Endothelial cell of umbilical vein (primary cell): ENCODE measurements at regions not wholly inside any gene's neighbourhood (a gene's known extent, or its start where the extent isn't known, plus 50 kb on each side); places are given as distances from the start of the nearest gene placed in this dataset.

Source experiments
- BruUV-seq: library from RNA; stranded (reverse); fragments of 400-500 nt; replicated peaks from 2 replicates; lab custom pipeline; 2021; lab: Mats Ljungman, UMichigan
- CTCF ChIA-PET: fragments of 300-600, 350-600 bp; sonication (Branson Sonifier 250); formaldehyde crosslinking; loops from one replicate; lab custom pipeline; 2021; ENCODE audit warnings: antibody characterized with exemption, inconsistent platforms; lab: Charles Lee
- POLR2A ChIA-PET: fragments of 300-600, 350-600 bp; sonication (Branson Sonifier 250); formaldehyde crosslinking; loops from one replicate; lab custom pipeline; 2021; ENCODE audit warnings: antibody characterized with exemption, inconsistent platforms; lab: Charles Lee
- DNase-seq: peaks from one replicate; pipeline ENCODE4 v3.0.0-alpha.2; 2011; ENCODE audit warnings: low read depth, low spot score
- FAIRE-seq: peaks from 2 replicates; lab custom pipeline; 2011; peaks lifted over from hg19 to GRCh38; lab: Jason Lieb, UNC
- H2AFZ ChIP-seq: 2 replicates; pipeline ENCODE4 v1.6.0; 2012; ENCODE audit warnings: low read depth, low read length, control low read depth, inconsistent platforms
- H3K27ac ChIP-seq: 2 replicates; pipeline ENCODE4 v1.5.1; 2011; ENCODE audit warnings: low read depth, mild to moderate bottlenecking, control low read depth, low read length, moderate library complexity; ENCODE audit not compliant: insufficient read depth
- H3K27me3 ChIP-seq, 2 experiments: 2 replicates each; pipeline versions ENCODE4 v1.6.0 to v1.6.1; 2011; ENCODE audit warnings: low read length in 2 of 2, mixed read lengths in 1 of 2; ENCODE audit not compliant: control insufficient read depth in 2 of 2, insufficient read depth in 2 of 2
- H3K36me3 ChIP-seq, 2 experiments: 2 replicates in 1 of 2; 3 replicates in 1 of 2; pipeline ENCODE4 v1.5.1; 2011; ENCODE audit warnings: low read length in 2 of 2, mild to moderate bottlenecking in 1 of 2, moderate library complexity in 1 of 2; ENCODE audit not compliant: control insufficient read depth in 2 of 2, insufficient read depth in 2 of 2; ENCODE audit errors: extremely low read depth in 1 of 2
- H3K4me1 ChIP-seq: 3 replicates; pipeline ENCODE4 v1.5.1; 2011; ENCODE audit warnings: mild to moderate bottlenecking, low read length; ENCODE audit not compliant: control insufficient read depth, insufficient read depth; ENCODE audit errors: extremely low read depth
- H3K4me2 ChIP-seq: 2 replicates; pipeline ENCODE4 v1.6.1; 2011; ENCODE audit warnings: low read length, control low read depth, mixed read lengths; ENCODE audit not compliant: insufficient read depth
- H3K4me3 ChIP-seq, 3 experiments: fragments of 200-600 bp in 1 of 3; sonication (generic), shearing (Covaris generic) in 1 of 3; replicated peaks in 1 of 3; 2 replicates each; pipeline ENCODE4 v1.5.1; 2011 to 2016; ENCODE audit warnings: control low read depth in 3 of 3, low read length in 3 of 3, mild to moderate bottlenecking in 2 of 3, inconsistent platforms in 1 of 3, low read depth in 1 of 3, moderate library complexity in 1 of 3; ENCODE audit not compliant: insufficient read depth in 1 of 3
- H3K79me2 ChIP-seq: 2 replicates; pipeline ENCODE4 v1.6.0; 2012; ENCODE audit warnings: low read length, inconsistent platforms; ENCODE audit not compliant: control insufficient read depth, insufficient read depth
- H3K9ac ChIP-seq: replicated peaks from 2 replicates; pipeline ENCODE3; 2011; ENCODE audit warnings: low read length, control low read depth; ENCODE audit not compliant: insufficient read depth; ENCODE audit errors: extremely low read depth
- H3K9me1 ChIP-seq: replicated peaks from 3 replicates; pipeline ENCODE4 v1.6.0; 2011; ENCODE audit warnings: mild to moderate bottlenecking, low read length; ENCODE audit not compliant: control insufficient read depth, insufficient read depth; ENCODE audit errors: extremely low read depth
- H3K9me3 ChIP-seq: replicated peaks from 2 replicates; pipeline ENCODE4 v1.5.1; 2012; ENCODE audit warnings: low read length, inconsistent platforms; ENCODE audit not compliant: control insufficient read depth, insufficient read depth
- H4K20me1 ChIP-seq: replicated peaks from 2 replicates; pipeline ENCODE3; 2011; ENCODE audit warnings: mild to moderate bottlenecking, low read length; ENCODE audit not compliant: control insufficient read depth, insufficient read depth; ENCODE audit errors: extremely low read depth
- EZH2 ChIP-seq: IDR thresholded peaks from 2 replicates; pipeline ENCODE4 v1.6.1; 2012; ENCODE audit warnings: borderline replicate concordance, low read depth, mild to moderate bottlenecking, moderate library complexity, low read length, inconsistent platforms; ENCODE audit not compliant: severe bottlenecking
- FOS ChIP-seq: IDR thresholded peaks from 2 replicates; pipeline ENCODE4 v1.6.1; 2011; ENCODE audit warnings: mild to moderate bottlenecking, low read length, moderate library complexity, borderline replicate concordance; ENCODE audit not compliant: insufficient read depth
- GATA2 ChIP-seq: IDR thresholded peaks from 2 replicates; pipeline ENCODE4 v1.7.0; 2011; ENCODE audit warnings: low read depth, mild to moderate bottlenecking, moderate library complexity, mixed read lengths, low read length; ENCODE audit not compliant: insufficient read length, insufficient read depth
- JUN ChIP-seq: IDR thresholded peaks from 2 replicates; pipeline ENCODE4 v1.6.1; 2011; ENCODE audit warnings: borderline replicate concordance, low read depth; ENCODE audit not compliant: insufficient read length, insufficient read depth
- MYC ChIP-seq: IDR thresholded peaks from one replicate; pipeline ENCODE4 v1.6.1; 2011; ENCODE audit warnings: mild to moderate bottlenecking, low read depth, low read length
- POLR2A ChIP-seq: IDR thresholded peaks from 2 replicates; pipeline ENCODE4 v1.6.1; 2012; ENCODE audit warnings: low read depth, mild to moderate bottlenecking, control low read depth, low read length
- POLR2AphosphoS5 ChIP-seq: IDR thresholded peaks from 2 replicates; pipeline ENCODE4 v1.6.1; 2012; ENCODE audit warnings: low read depth, mild to moderate bottlenecking, control low read depth, low read length, moderate library complexity; ENCODE audit not compliant: insufficient read depth
- dilution Hi-C: fragments of 300-500 bp; cut with MboI; formaldehyde crosslinking; loops from one replicate; pipeline ENCODE4 v1.15.0; 2019; ENCODE audit warnings: low sequenced_read_pairs; ENCODE audit not compliant: extremely low pct_ligation_motif_present
- intact Hi-C: fragments of 100-400 bp; cut with micrococcal nuclease; formaldehyde crosslinking; loops from one replicate; pipeline ENCODE4 v1.10.0; 2022
- TF ChIP-seq, protein P1 (sequence below): IDR thresholded peaks from 2 replicates; pipeline ENCODE4 v1.6.1; 2011; ENCODE audit not compliant: insufficient read depth, insufficient read length
- TF ChIP-seq, protein P2 (sequence below), 2 donors: IDR thresholded peaks; 1 replicate in 1 of 2; 2 replicates in 1 of 2; pipeline ENCODE4 v1.5.1; 2011; ENCODE audit warnings: low read length in 2 of 2, mild to moderate bottlenecking in 2 of 2, moderate library complexity in 2 of 2, control low read depth in 1 of 2, inconsistent platforms in 1 of 2, low read depth in 1 of 2; ENCODE audit not compliant: insufficient read depth in 1 of 2; ENCODE audit errors: extremely low read depth in 1 of 2

DNA sequence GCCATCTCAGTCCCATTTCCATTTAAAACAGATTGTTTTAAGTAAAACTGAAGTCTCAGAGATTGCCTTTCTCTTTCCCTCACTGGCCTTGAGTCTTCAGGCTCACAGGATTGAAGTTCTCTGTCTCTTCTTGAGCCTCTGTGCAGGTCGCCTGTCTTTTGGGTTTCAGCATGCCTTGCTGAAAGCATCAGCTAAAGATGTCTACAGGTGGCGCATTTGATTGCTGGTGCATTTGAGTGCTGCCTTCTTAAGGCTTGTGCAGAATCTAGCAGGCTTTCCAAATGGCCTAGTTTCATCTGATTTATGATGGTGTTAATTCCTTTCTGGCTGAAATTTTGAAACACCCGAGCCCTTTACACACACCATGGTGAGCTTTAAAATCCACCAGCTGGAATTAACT lies 1062.2 kb upstream of the FBXO33 start:
- Histone ChIP-seq H4K20me1 (no peaks in the 10 kb centered on the region), H3K9ac (no peak overlapping the region), H2AFZ (no peak overlapping the region), H3K4me1 (no peaks in the 10 kb centered on the region), H3K79me2 (no peaks in the 10 kb centered on the region), H3K27me3 (no peaks in the 10 kb centered on the region), H3K27ac (no peak overlapping the region), H3K9me3 (no peaks in the 10 kb centered on the region), H3K36me3 (no peaks in the 10 kb centered on the region), H3K9me1 (no peaks in the 10 kb centered on the region), H3K4me3 (no peak overlapping the region), H3K4me2 (no peak overlapping the region)
- intact Hi-C loops = no loop called here
- no TSS peak for BruUV-seq
- POLR2A ChIA-PET = no interaction called here
- TF ChIP-seq FOS (no peak), MYC (no peak), GATA2 (no peak), POLR2AphosphoS5 (no peak), EZH2 (no peak), JUN (no peak), POLR2A (no peak)
- TF ChIP-seq, protein P1, sequence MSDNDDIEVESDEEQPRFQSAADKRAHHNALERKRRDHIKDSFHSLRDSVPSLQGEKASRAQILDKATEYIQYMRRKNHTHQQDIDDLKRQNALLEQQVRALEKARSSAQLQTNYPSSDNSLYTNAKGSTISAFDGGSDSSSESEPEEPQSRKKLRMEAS = no peak
- TF ChIP-seq, protein P2, sequence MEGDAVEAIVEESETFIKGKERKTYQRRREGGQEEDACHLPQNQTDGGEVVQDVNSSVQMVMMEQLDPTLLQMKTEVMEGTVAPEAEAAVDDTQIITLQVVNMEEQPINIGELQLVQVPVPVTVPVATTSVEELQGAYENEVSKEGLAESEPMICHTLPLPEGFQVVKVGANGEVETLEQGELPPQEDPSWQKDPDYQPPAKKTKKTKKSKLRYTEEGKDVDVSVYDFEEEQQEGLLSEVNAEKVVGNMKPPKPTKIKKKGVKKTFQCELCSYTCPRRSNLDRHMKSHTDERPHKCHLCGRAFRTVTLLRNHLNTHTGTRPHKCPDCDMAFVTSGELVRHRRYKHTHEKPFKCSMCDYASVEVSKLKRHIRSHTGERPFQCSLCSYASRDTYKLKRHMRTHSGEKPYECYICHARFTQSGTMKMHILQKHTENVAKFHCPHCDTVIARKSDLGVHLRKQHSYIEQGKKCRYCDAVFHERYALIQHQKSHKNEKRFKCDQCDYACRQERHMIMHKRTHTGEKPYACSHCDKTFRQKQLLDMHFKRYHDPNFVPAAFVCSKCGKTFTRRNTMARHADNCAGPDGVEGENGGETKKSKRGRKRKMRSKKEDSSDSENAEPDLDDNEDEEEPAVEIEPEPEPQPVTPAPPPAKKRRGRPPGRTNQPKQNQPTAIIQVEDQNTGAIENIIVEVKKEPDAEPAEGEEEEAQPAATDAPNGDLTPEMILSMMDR (IDR thresholded peaks at IDR 0.05; ENCODE audit: extremely low read depth in 1 of 2, insufficient read depth in 1 of 2, low read depth in 1 of 2, low read length in 2 of 2) = no peak
- CTCF ChIA-PET = no interaction called here
- no peak for FAIRE-seq
- DNase-seq = no peak
- dilution Hi-C loops = no loop called here
